GM23338 (cell line): ENCODE measurements at regions not wholly inside any gene's neighbourhood (a gene's known extent, or its start where the extent isn't known, plus 50 kb on each side); places are given as distances from the start of the nearest gene placed in this dataset.

Source experiments
- CREB1 ChIP-seq: fragments of 250-450 bp; sonication (Bioruptor Pico); IDR thresholded peaks from 2 replicates; pipeline ENCODE4 v1.5.0; 2020; ENCODE audit warnings: low read depth, mild to moderate bottlenecking, moderate library complexity
- CTCF ChIP-seq, 2 experiments: fragments of 200-600 bp in 1 of 2; sonication (generic) in 1 of 2; conservative IDR thresholded peaks; 2 replicates each; pipeline versions ENCODE4 v1.5.1 to v1.6.1; 2016 to 2017; ENCODE audit warnings: antibody characterized with exemption in 2 of 2, low read depth in 2 of 2, mild to moderate bottlenecking in 2 of 2, moderate library complexity in 1 of 2
- EZH2 ChIP-seq: fragments of 200-600 bp; sonication (generic); IDR thresholded peaks from one replicate; pipeline ENCODE4 v1.8.0; 2017; ENCODE audit warnings: antibody characterized with exemption, mild to moderate bottlenecking, low read depth; ENCODE audit not compliant: unreplicated experiment
- EZH2phosphoT487 ChIP-seq: fragments of 200-600 bp; sonication (generic); IDR thresholded peaks from one replicate; pipeline ENCODE4 v1.8.1; 2018; ENCODE audit warnings: antibody characterized with exemption; ENCODE audit not compliant: unreplicated experiment
- JUNB ChIP-seq: IDR thresholded peaks from one replicate; pipeline ENCODE4 v1.6.1; 2016; ENCODE audit warnings: antibody characterized with exemption; ENCODE audit not compliant: unreplicated experiment
- POLR2AphosphoS5 ChIP-seq: IDR thresholded peaks from 2 replicates; pipeline ENCODE4 v1.6.1; 2016; ENCODE audit warnings: antibody characterized with exemption, low read depth
- ZNF462 ChIP-seq: fragments of 250-450 bp; sonication (Bioruptor Pico); IDR thresholded peaks from 2 replicates; pipeline ENCODE4 v1.5.0; 2020; ENCODE audit warnings: mild to moderate bottlenecking, moderate library complexity
- TF ChIP-seq, protein P1 (sequence below): IDR thresholded peaks from one replicate; pipeline ENCODE4 v1.6.1; 2018; ENCODE audit warnings: antibody characterized with exemption; ENCODE audit not compliant: unreplicated experiment

DNA sequence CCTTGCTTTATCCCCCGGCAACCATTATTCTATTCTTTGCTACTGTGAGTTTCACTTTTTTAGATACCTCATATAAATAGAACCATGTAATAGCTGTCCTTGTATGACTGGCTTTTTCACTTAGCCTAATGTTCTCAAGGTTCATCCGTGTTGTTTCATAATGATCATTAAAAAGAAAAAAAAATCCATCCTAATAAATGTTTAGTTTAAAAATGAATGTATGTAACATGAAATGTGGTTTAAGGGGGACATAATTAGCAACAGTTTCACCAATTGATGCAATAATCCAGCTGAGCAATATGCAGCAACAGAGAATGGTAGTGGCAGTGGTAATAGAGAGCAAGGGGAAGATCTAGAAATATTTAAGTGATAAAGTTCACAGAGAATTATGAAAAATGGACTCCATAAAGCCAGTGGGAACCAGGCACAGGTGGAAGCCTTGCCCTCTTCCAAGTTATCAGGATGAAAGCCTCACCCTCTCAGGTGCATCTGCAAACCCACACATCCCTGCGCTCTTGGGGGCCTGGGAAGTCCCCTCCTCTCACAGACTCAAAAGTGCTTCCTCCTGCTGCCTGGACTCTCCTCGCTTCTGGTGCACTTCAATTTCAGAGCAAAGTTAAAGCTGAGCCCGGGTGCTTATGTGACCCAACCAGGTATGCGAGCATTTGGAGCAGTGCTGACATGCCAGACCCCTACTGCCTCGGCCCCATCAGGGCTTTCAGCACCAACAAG is 1403.3 kb upstream of the SLC39A10 start:
- no peak for TF ChIP-seq CTCF (conservative IDR thresholded peaks at IDR 0.05; ENCODE audit: low read depth in 2 of 2)
- no peak for TF ChIP-seq JUNB
- no peak for TF ChIP-seq EZH2phosphoT487
- TF ChIP-seq POLR2AphosphoS5: no peak
- TF ChIP-seq, protein P1, sequence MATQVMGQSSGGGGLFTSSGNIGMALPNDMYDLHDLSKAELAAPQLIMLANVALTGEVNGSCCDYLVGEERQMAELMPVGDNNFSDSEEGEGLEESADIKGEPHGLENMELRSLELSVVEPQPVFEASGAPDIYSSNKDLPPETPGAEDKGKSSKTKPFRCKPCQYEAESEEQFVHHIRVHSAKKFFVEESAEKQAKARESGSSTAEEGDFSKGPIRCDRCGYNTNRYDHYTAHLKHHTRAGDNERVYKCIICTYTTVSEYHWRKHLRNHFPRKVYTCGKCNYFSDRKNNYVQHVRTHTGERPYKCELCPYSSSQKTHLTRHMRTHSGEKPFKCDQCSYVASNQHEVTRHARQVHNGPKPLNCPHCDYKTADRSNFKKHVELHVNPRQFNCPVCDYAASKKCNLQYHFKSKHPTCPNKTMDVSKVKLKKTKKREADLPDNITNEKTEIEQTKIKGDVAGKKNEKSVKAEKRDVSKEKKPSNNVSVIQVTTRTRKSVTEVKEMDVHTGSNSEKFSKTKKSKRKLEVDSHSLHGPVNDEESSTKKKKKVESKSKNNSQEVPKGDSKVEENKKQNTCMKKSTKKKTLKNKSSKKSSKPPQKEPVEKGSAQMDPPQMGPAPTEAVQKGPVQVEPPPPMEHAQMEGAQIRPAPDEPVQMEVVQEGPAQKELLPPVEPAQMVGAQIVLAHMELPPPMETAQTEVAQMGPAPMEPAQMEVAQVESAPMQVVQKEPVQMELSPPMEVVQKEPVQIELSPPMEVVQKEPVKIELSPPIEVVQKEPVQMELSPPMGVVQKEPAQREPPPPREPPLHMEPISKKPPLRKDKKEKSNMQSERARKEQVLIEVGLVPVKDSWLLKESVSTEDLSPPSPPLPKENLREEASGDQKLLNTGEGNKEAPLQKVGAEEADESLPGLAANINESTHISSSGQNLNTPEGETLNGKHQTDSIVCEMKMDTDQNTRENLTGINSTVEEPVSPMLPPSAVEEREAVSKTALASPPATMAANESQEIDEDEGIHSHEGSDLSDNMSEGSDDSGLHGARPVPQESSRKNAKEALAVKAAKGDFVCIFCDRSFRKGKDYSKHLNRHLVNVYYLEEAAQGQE: no peak
- no peak for TF ChIP-seq EZH2
- TF ChIP-seq ZNF462 (CRISPR knock-in tag): no peak
- no peak for TF ChIP-seq CREB1 (CRISPR knock-in tag)
